HG02571 (cell line): ENCODE measurements at regions not wholly inside any gene's neighbourhood (a gene's known extent, or its start where the extent isn't known, plus 50 kb on each side); places are given as distances from the start of the nearest gene placed in this dataset.
"Not testable (repeated sequence)": the region's sequence is repeated elsewhere in the genome, so short reads cannot be mapped to it uniquely, and the experiment has no call there.

Experiments used
- ATAC-seq: cut with Tn5 transposase; IDR thresholded peaks from one replicate; pipeline ENCODE4 v1.9.1; 2021; ENCODE audit warnings: mild to moderate bottlenecking, moderate library complexity; ENCODE audit not compliant: unreplicated experiment

DNA sequence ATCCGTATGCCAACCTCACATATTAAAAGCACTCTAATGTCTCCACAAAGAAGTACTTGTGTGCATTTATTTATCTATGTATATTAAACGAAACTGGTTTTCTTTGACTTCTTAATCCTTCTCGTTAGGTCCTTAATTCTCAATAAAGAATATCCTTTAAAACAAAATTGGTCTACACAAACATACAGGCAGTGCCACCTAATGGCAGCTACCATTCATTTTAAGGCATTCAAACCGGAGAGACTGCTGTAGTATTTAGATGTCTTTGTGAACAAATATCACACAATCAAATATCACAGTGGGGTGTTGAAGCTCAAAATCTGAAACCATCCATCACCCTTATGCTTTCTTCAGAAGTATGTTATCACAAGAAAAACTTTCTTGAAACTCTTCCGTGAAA lies 96.6 kb upstream of the IRAK1BP1 start:
- ATAC-seq: no peak

DNA sequence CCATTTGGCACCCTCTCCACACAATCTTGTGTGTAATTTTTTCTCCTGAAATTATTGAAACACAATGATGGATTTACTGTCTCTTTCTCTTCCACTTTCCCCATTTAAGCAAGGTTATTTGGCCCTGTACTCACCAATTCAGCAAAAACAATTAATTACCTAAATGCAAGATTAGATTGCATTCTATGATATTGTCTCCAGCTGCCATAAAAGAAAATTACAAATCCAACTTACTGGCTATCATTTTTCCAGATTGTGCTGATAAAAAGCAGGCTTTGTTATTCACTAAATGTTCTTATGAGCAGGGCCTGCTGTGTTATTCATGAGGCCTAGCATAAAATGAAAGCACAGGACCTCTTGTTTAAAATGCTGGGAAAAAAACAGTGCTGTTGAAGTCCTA lies 95.8 kb upstream of the IRAK1BP1 start:
- ATAC-seq: no peak

DNA sequence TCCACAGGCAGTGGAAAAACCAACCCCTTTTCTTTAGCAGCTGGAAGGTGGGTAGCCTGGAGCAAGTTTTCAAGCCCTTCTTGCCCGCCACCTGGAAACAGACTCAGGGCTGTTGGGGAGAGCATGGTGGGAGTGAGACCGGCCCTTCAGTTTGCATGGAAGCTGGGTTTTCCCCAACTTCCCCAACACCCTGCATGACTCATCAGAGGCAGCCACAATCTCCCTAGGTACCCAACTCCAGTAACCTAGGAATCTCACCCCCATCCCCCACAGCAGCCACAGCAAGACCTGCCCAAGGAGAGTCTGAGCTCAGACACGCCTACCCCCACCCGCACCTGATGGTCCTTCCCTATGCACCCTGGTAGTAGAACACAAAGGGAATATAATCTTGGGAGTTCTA lies 86.3 kb upstream of the IRAK1BP1 start:
- no peak for ATAC-seq

DNA sequence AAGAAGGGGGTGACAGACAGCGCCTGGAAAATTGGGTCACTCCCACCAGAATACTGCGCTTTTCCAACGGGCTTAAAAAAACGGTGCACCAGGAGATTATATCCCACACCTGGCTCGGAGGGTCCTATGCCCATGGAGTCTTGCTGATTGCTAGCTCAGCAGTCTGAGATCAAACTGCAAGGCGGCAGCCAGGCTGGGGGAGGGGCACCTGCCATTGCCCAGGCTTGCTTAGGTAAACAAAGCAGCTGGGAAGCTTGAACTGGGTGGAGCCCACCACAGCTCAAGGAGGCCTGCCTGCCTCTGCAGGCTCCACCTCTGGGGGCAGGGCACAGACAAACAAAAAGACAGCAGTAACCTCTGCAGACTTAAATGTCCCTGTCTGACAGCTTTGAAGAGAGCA lies 84.0 kb upstream of the IRAK1BP1 start:
- not testable (repeated sequence) for ATAC-seq

DNA sequence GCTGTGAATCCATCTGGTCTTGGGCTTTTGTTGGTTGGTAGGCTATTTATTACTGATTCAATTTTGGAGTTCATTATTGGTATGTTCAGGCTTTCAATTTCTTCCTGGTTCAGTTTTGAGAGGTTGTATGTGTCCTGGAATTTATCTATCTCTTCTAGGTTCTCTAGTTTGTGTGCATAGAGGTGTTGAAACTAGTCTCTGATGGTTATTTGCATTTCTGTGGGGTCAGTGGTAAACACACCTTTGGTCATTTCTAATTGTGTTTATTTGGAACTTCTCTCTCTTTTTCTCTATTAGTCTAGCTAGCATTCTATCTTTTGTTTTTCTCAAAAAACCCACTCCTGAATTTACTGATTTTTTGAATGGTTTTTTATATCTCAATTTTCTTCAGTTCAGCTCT lies 70.1 kb upstream of the IRAK1BP1 start:
- no peak for ATAC-seq

DNA sequence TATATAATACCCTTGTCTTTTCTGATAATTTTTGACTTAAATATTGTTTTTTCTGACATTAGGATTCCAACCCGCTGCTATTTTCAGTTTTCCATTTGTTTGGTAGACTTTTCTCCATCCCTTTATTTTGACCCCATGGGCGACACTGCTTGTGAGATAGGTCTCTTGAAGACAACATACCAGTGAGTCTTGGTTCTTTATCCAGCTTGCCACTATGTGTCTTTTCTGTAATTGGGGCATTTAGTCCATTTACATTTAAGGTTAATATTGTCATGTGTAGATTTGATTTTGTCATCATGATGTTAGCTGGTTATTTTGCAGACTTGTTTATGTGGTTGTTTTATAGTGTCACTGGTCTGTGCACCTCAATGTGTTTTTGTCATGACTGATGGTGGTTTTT lies 67.7 kb upstream of the IRAK1BP1 start:
- ATAC-seq: no peak

DNA sequence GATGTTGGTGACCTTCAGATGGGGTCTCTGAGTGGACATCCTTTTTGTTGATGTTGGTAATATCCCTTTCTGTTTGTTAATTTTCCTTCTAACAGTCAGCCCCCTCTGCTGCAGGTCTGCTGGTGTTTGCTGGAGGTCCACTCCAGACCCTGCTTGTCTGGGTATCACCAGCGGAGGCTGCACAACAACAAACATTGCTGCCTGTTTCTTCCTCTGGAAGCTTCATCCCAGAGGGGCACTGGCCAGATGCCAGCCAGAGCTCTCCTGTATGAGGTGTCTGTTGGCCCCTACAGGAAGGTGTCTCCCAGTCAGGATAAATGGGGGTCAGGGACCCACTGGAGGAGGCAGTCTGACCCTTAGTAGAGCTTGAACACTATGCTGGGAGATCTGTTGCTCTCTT lies 60.6 kb upstream of the IRAK1BP1 start:
- ATAC-seq: not testable (repeated sequence)

DNA sequence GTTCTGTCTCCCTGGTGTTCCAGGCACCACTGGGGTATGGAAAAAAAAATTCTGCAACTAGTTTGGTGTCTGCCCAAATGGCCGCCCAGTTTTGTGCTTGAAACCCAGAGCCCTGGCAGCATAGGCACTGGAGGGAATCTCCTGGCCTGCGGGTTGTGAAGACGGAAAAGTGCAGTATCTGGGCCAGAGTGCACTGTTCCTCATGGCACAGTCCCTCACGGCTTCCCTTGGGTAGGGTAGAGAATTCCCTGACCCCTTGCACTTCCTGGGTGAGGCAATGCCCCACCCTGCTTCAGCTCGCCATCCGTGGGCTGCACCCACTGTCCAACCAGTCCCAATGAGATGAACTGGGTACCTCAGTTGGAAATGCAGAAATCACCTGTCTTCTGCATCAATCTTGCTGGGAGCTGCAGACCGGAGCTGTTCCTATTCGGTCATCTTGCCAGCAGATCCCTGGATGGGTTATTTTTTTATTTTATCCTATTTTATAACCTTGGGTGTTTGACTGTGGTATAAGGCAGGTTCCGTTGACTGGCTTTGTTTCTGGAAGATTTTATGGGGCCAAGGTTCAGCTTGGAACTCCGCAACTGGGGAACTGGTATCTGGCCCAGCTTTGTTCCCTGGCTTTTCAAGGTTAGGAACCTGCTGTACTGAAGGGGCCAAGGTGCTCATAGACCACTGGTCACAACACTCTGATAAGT lies 59.5 kb upstream of the IRAK1BP1 start:
- not testable (repeated sequence) for ATAC-seq

DNA sequence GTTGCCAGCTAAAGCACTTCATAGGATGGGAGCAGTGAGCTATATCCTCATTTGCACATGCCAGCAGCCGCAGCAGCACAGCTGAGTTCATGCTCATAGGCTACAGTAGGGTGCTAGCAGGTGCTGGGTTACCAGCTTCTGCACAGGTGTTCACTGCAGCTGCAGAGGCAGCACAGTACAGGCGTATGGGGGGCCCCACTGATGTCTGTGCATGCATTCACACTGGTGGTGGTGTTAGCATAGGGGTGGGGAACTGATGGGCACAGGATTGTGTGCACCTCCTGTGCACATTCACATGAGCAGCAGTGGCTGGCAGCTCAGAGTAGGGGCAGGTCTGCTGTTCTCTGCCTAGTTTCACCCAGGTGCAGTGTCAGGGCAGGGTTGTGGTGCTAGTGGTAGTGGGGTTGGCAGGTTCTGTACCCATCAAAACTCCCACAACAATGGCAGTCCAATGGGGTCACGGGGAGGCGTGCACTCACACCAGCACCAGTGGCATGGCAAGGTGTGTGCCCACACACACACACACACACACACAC lies 58.9 kb upstream of the IRAK1BP1 start:
- ATAC-seq: no peak

DNA sequence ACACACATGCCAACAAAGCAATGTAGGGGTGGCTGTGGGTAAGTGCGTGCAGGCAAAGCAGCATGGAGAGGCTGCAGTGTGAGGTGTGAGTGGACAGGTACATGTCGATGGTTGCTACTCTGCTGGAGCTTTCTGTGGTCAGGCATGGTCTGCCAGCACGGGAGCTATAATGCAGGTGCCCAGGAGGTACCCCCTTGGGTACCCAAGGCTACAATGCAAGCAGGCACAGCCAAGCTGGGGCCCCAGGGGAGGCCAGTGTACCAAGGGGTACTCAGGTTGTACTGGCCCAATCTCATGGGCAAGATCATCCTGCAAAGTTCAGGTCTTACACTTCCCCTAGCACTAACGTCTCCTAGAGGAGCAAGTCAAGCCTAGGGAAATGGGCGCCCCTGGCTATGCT lies 58.4 kb upstream of the IRAK1BP1 start:
- ATAC-seq: no peak

DNA sequence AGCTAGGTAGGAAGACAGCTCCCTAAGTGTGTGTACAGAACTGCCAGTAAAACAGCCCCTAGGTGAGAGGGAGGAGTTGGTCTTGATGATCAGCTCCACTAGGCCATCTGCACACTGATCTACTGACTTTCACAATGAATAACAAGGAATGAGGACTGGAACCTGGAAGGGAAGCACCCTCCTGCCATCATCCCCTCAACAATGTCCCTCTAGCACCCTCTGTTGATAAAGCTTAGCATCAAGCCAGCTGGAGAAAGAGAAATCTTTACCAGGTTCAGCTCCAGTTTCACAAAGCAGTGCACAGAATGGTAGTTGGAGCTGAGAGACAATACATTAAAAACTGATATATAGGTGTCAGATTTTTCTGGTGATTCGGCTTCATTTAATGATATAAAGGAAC lies 57.2 kb upstream of the IRAK1BP1 start:
- ATAC-seq: no peak

DNA sequence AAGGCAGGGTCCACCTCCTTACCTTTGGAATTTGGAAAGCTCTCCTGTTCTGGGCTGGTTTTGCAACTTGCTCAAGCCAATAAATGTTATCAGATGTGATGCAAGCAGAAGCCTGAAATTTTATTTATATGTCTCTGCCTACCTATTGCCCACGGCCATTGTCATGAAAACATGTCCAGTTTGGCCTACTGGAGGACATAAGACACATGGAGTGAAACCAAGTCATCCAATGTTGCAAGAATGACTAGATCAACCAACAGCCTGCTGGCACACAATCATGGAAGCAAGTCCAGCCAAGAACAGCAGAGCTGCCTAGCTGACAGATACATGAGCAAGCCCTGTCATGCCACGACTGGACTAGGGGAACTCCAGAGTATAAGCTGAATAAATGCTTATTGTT lies 56.7 kb upstream of the IRAK1BP1 start:
- ATAC-seq: no peak
